ENCODE measurements at regions not wholly inside any gene's neighbourhood (a gene's known extent, or its start where the extent isn't known, plus 50 kb on each side); places are given as distances from the start of the nearest gene placed in this dataset.

DNA sequence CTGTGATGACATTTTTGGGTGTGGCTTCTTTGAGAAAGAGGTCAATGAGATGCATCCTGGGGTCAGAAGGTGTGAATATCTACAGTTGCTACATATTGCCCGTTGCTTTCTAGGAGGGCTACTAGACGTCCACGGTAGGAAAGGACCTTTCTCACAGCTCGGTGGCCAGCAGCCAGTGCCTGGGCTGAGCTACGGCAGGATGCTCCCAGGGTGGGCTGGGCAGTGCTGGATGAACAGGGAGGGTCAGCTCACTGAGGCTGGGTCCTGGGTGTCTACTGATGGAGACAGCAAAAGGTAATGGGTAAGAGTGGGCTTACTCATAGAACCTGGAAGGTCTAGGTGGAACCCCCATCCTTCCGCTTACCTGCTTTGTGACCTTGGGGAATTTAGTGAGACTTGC is 188.3 kb upstream of the WSCD1 start:
- no peak overlapping the region for H3K4me3 ChIP-seq (ENCODE audit: low read depth, poor library complexity, severe bottlenecking)
- no peak for TF ChIP-seq POLR2A (IDR thresholded peaks at IDR 0.05)
- TF ChIP-seq, protein P1, sequence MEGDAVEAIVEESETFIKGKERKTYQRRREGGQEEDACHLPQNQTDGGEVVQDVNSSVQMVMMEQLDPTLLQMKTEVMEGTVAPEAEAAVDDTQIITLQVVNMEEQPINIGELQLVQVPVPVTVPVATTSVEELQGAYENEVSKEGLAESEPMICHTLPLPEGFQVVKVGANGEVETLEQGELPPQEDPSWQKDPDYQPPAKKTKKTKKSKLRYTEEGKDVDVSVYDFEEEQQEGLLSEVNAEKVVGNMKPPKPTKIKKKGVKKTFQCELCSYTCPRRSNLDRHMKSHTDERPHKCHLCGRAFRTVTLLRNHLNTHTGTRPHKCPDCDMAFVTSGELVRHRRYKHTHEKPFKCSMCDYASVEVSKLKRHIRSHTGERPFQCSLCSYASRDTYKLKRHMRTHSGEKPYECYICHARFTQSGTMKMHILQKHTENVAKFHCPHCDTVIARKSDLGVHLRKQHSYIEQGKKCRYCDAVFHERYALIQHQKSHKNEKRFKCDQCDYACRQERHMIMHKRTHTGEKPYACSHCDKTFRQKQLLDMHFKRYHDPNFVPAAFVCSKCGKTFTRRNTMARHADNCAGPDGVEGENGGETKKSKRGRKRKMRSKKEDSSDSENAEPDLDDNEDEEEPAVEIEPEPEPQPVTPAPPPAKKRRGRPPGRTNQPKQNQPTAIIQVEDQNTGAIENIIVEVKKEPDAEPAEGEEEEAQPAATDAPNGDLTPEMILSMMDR (IDR thresholded peaks at IDR 0.05): no peak
- DNase-seq (ENCODE audit: low spot score in 2 of 2): no peak
- 80 to 83% methylated on average over 6 of the region's 6 CpGs for WGBS, 2 donors
- intact Hi-C loops (cut with DNase I; ENCODE audit: low total_unique reads): no loop called here

DNA sequence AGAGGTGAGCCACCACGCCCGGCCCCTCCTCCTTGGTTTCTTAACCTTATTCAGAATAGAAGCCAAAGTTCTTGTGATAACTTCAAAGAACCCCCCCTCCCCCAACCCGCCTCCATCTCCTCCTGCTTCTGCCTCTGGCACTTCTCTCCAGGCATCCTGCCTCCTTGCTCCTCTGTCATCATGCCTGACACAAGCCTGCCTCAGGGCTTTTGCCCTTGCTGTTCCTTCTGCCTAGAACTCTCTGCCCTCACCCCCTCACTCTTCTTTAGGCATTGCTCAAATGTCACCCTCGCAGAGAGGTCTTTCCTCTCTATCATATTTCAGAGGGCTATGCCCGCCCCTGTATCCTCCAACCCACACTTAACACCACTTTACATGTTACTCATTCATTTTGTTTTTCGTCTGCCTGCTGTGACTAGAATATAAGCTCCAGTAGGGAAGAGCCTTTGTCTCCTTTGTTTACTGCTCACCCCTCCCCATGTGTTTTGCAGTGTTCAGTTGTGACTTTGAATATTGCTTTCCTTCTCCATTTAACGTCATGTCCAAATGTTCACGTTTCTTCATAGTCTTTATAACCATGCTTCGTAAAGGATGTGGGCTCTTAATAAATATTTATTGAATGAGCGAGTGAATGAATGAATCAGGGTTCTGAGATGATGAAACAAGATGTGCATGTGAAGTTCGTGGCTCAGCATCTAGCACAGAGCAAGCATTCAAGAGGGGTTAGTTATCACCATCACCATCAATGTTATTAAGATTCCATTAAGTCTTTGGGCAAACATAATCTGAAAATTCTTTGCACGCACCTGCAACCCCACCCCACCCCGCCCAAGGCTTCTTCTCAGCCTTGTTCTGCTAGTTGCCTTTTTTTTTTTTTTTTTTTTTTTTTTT is 186.2 kb upstream of the WSCD1 start:
- no peak for TF ChIP-seq POLR2A (IDR thresholded peaks at IDR 0.05)
- TF ChIP-seq, protein P1 (IDR thresholded peaks at IDR 0.05): no peak
- no peak overlapping the region for H3K4me3 ChIP-seq (ENCODE audit: low read depth, poor library complexity, severe bottlenecking)
- WGBS, 2 donors: 46 to 59% methylated on average over 13 of the region's 13 CpGs
- no peak for DNase-seq (ENCODE audit: low spot score in 2 of 2)
- intact Hi-C loops (cut with DNase I; ENCODE audit: low total_unique reads): no loop called here

DNA sequence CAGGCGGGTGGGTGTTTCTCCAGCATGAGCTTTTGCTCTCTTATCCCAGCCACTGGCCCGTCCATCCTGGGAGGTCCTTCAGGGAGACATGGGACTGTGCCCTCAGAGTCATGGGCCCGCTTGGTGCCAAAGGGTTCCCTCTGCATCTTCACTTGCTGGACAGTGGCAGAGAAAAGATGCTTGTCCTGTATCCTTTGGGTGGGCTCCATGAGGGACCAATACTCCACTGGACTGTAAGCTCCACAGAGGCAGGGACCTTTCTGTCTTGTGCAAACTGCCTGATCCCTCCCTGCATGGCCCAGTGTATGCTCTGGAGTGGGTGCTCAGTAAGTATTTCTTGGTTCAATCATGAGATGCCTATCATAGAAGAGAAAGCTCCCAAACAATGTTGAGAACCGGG is 184.8 kb upstream of the WSCD1 start:
- DNase-seq (ENCODE audit: low spot score in 2 of 2): no peak
- intact Hi-C loops (cut with DNase I; ENCODE audit: low total_unique reads): no loop called here
- 94 to 96% methylated on average over 3 to 4 of the region's 4 CpGs for WGBS, 2 donors
- H3K4me3 ChIP-seq (ENCODE audit: low read depth, poor library complexity, severe bottlenecking): no peak overlapping the region
- TF ChIP-seq, protein P1 (IDR thresholded peaks at IDR 0.05): no peak
- no peak for TF ChIP-seq POLR2A (IDR thresholded peaks at IDR 0.05)

DNA sequence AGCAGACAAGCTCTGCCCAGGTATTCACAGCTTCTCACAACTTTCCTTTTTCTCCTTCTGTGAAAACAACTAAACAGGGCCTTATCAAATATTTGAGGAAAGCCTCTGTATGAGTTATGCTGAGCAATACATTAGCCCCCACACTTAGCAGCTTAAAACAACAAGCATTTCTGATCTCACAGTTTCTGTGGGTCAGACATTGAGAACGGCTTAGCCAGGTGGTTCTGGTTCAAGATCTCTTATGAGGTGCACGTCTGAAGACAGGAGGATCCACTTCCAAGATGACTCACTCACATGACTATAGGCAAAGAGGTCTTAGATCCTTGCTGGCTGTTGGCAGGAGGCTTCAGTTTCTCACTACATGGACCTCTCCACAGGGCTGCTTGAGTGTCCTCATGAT is 181.4 kb upstream of the WSCD1 start:
- intact Hi-C loops (cut with DNase I; ENCODE audit: low total_unique reads): no loop called here
- TF ChIP-seq, protein P1 (IDR thresholded peaks at IDR 0.05): no peak
- TF ChIP-seq POLR2A (IDR thresholded peaks at IDR 0.05): no peak
- no peak for DNase-seq (ENCODE audit: low spot score in 2 of 2)
- 68 to 69% methylated on average over 2 of the region's 2 CpGs for WGBS, 2 donors
- H3K4me3 ChIP-seq (ENCODE audit: low read depth, poor library complexity, severe bottlenecking): no peak overlapping the region

DNA sequence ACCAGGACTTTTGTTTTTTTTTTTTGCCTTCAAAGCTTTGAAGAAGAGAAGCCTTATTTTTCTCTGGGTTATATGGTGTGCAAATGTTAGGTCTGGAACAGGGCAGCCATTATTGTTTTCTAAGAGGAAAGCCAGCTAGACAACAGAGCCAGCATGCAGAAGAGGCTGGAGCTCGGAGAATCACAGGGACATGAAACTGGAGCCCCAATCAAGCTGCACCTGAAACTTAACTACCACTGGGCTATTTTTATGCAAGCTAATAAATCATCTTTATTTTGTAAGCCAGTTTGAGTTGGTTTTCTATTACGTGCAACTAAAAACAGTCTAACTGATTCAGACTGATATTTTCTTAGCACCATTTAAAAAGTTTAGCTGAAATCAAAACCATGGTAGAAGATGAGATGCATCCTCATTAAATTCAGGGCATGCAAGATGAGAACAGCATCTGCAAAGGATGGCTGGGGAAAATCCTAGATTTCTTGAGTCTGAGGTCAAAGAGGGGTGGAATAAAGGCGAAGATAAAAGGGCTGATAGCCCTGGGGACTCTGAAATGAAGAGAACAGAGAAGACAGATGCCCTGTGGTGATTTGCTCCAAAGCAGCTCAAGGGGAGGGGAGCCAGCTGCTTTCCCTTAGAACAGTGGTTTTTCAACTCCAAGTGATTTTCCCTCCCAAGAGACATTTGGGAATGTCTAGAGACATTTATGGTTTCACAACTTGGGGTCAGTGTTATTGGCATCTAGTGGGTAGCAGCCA is 177.1 kb upstream of the WSCD1 start:
- no peak overlapping the region for H3K4me3 ChIP-seq (ENCODE audit: low read depth, poor library complexity, severe bottlenecking)
- TF ChIP-seq, protein P1 (IDR thresholded peaks at IDR 0.05): no peak
- no peak for TF ChIP-seq POLR2A (IDR thresholded peaks at IDR 0.05)
- 23 to 26% methylated on average over 3 of the region's 3 CpGs for WGBS, 2 donors
- intact Hi-C loops (cut with DNase I; ENCODE audit: low total_unique reads): no loop called here
- no peak for DNase-seq (ENCODE audit: low spot score in 2 of 2)
